ELF-1 (cell line): ENCODE measurements at regions not wholly inside any gene's neighbourhood (a gene's known extent, or its start where the extent isn't known, plus 50 kb on each side); places are given as distances from the start of the nearest gene placed in this dataset.

Experiments
- DNase-seq: peaks from one replicate; pipeline ENCODE4 v3.0.0-alpha.2; 2016; ENCODE audit warnings: low read depth, low spot score

DNA sequence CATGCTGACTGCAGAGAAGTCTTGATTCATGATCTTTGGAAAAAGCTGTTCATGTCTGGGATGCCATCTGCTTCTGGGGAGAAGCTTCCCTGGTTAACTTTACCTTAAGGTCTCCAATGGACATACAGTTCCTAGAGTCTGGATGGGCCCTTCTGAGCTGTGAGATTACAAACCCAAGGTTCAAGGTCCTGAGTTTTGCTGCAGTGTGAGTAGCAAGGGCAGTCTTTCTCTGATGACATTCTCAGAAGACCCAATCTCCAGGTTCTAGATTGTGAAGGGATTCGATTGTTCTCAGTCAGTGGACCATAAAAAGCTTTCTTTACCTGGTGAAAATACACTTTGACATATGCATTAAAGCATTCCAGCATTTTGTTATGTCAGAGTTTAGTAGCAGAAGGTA is 179.2 kb downstream of the AASDH start:
- no peak for DNase-seq

- no peak for DNase-seq
These were observed 181.0 kb downstream of the AASDH start for GRCh38 chr4:56206258-56206657.

DNA sequence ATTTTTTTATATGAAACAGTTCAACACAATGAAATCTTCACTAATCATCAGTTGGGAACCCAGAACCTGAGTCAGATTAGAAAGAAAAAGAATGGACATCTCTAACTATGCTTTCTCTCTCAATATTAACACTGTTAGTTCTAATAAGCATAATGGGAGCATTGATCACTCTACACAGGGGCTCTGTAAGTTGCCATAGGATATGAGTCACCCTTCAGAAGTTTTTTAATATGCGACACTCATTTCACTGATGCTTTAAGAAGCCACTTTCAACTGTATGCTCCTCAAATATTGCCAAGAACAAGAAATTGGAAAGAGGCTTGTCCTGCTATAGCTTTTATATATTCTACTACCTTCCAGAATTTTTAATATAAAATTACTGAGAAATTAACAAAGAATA is 187.0 kb downstream of the AASDH start:
- DNase-seq = no peak

DNA sequence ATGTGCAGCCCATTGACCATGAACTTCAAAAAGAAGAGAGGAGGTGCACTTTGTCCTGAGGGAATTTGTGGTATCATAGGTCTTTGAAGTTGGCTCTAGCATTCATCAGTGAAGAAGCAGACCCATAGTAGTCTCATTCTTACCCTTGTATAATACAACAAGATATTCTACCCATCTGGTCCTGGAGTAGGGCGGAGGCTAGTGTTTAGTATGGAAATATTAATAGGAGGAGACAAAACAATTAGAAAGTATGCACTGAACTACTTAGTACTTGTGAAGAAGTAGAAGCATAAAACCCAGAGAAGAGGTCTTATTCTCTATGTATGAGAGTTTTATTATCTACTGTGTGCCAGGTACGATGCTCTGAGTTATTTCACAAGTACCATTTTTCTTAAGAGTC is 189.0 kb downstream of the AASDH start:
- DNase-seq = no peak

GRCh38 chr4:56197387-56197786 is 189.9 kb downstream of the AASDH start:
- no peak for DNase-seq

DNA sequence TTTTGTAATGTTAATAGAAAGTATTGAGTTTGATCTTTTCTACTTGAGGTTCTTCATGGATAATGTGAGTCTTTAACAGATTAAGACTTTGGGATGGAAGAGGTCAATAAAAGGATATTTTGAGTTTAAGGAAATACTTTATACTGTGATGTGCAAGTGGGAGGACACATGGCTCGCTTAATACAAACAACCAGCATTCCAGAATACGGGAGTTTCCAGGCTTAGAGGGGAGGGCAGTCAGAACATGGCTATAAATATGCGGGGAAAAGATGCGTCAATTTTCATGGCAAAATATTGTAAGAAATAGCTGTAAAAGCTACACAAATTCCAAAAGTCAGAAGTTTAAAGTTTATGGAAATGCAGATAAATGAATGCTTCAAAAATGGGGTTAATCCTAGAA is 192.3 kb downstream of the AASDH start:
- no peak for DNase-seq

- no peak for DNase-seq
These were observed 195.8 kb downstream of the AASDH start for GRCh38 chr4:56191534-56191933.

- no peak for DNase-seq
These were observed 199.6 kb downstream of the AASDH start for GRCh38 chr4:56187688-56188087.

DNA sequence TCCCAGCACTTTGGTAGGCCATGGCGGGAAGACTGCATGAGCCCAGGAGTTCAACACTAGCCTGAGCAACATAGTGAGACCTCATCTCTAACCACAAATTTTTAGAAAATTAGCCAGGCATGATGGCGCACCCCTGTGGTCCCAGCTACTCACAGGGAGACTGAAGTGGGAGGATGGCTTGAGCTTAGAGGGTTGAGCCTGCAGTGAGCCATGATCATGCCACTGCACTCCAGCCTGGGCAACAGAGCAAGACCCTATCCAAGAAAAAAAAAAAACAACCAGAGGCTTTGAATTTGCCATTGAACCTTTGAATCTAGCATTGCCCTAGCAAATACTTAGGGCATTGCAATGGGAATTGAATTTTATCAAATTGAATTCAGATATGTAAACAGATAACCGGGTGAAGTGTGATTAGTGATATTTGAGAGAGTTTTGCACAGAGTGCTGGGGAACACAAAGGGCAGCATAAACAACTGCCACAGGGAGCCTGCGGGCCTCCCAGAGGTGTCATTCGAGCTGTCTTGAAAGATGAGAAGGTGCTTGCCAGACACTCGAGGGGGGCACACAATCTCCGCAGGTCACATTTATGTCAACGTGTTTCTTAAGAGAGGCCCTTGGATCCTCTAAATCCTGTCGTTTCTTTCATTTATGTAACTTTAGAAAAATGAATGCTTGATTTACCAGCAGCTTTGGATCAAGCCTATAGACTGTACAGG is 200.3 kb downstream of the AASDH start:
- peak; percentile 25 for DNase-seq

- no peak for DNase-seq
These were observed 201.4 kb downstream of the AASDH start for GRCh38 chr4:56185901-56186300.

- DNase-seq = no peak
These were observed 203.1 kb downstream of the AASDH start for GRCh38 chr4:56184214-56184613.

- DNase-seq = peak; percentile 15
These were observed 203.8 kb downstream of the AASDH start for GRCh38 chr4:56183344-56183959.

DNA sequence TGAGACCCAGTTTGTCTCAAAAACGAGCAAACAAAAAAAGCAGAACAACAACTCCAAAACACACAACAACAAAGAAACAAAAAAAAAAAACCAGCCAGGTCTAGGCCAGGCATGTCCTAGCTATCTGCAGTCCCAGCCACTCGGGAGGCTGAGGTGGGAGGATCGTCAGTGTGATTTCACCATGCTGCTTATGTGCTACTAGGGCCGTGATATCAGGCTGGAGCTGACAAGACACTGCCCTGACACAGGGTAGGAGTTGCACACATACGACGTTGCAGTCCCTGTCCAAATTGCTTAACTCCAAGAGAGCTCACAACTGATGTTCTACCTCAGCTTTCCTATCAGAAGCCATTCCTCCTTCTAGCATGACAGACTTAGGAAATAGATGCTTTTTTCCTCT is 204.9 kb downstream of the AASDH start:
- no peak for DNase-seq

- DNase-seq = no peak
These were observed 205.9 kb downstream of the AASDH start for GRCh38 chr4:56181140-56181953.

DNA sequence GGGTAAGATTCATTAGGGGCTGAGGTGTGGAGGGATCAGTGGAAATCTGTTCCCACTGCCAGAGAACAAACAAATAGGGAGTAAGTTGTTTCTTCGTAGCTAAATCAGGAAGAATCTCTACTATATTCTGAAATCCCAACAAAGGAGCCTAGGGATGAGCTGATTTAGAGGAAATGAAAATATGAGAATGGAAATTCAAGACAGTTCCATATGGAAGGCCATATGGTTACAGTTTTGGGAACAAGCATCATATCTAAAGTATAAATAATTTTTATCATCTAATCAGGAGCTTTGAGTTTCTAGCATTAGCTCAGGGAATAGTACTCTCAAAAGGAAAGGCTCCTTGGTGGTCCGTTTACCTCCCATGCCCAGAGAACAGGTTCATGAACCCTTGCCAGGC is 218.2 kb downstream of the AASDH start:
- no peak for DNase-seq

- no peak for DNase-seq
These were observed 216.2 kb downstream of the CEP135 start for GRCh38 chr4:56164907-56165306.

DNA sequence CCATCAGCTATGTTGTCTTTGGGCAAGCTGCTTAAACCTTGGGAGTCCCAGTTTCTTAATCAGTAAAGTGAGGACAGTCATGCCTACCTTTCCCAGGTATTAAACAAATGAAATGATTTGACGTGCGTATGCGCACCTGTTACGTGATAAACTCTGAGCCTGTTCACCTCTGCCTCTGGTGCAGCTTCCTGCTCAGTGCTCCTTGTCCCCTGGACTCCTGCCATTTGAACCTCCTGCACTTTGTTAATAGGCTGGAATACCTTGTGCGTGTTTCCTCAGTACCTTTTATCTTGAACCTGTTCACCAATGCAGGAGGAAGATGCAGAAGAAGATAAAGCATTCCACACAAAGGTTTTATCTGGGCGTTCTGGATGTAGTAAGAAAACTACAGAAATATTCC is 211.9 kb downstream of the CEP135 start:
- no peak for DNase-seq

GRCh38 chr4:56158483-56158882 is 209.7 kb downstream of the CEP135 start:
- DNase-seq = no peak

DNA sequence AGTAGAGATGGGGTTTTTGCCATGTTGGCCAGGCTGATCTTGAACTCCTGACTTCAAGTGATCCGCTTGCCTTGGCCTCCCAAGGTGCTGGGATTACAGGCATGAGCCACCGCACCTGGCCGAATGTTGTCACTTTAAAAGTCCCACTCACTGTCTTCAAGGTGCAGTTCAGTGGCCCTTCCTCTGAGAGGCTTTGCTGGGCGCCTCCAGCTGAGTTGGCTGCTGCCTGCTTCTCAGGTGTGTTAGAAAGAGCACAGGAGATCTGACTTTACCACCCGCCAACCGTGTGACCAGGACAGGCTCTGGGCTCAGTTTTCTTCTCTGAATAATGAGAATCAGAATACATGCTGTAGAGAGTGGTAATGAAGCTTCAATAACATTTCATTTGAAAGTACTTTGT is 207.4 kb downstream of the CEP135 start:
- no peak for DNase-seq

DNA sequence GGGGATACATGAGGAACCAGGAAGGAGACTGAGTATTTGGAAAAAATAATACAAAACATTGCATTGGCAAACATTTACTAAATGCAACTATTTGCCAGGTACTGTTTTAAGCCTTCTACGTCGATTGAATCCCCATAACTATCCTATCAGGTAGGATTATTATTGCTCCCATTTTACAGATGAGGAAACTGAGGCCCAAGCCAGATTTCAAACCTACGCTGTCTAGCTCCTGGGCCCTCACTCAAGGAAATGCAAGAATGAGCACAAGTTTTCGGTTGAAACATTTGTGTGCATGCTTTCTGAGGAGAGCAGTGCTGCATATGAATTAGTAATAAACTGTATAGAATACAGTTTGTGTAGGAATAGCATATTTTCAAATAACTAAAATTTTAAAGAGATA is 206.7 kb downstream of the CEP135 start:
- no peak for DNase-seq

DNA sequence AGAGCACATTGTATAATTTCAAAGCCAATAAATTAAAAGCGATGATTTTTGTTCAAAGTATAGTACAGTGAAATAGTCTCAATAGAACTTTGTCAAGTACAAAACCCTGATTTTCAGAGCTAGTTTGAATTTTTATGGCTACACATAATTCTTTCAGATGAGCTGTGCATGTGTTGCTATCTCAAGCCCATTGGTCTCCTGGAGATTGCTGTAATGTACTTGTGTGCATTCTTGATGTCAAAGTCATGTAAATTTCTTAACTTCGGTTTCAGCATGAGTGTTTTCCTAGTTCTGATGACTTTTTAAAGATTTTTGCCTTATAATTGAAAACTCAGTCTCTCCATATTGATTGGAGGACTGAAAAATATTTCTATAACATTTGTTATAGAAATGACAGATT is 200.8 kb downstream of the CEP135 start:
- DNase-seq = no peak

- no peak for DNase-seq
These were observed 199.7 kb downstream of the CEP135 start for GRCh38 chr4:56148428-56148827.

DNA sequence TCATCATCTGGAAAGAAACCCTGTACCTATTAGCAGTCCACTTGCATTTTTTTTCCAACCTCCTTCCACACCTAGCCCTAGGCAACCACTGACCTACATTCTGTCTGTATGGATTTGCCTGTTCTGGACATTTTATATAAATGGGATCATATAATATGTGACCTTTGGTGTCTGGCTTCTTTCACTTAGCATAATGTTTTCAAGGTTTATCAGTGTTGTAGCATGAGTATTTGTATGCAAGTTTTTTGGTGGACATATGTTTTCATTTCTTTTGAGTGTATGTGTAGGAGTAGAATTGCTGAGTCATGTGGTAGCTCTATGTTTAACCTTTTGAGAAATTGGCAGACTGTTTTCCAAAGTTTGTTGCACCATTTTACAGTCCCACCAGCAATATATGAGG is 198.6 kb downstream of the CEP135 start:
- no peak for DNase-seq
